Fibroblast of pulmonary artery (primary cell): ENCODE measurements at regions not wholly inside any gene's neighbourhood (a gene's known extent, or its start where the extent isn't known, plus 50 kb on each side); places are given as distances from the start of the nearest gene placed in this dataset.
"Not testable (repeated sequence)": the region's sequence is repeated elsewhere in the genome, so short reads cannot be mapped to it uniquely, and the experiment has no call there.

Experiments
- DNase-seq: peaks from one replicate; pipeline ENCODE4 v3.0.0-alpha.2; 2010; ENCODE audit warnings: low read depth
- H3K4me3 ChIP-seq: replicated peaks from 2 replicates; pipeline ENCODE4 v1.5.1; 2011; ENCODE audit warnings: low read depth, mild to moderate bottlenecking, control low read depth, low read length, moderate library complexity
- TF ChIP-seq, protein P1 (sequence below): IDR thresholded peaks from 2 replicates; pipeline ENCODE4 v1.5.1; 2011; ENCODE audit warnings: mild to moderate bottlenecking, control low read depth, low read length, inconsistent platforms; ENCODE audit errors: missing control alignments

DNA sequence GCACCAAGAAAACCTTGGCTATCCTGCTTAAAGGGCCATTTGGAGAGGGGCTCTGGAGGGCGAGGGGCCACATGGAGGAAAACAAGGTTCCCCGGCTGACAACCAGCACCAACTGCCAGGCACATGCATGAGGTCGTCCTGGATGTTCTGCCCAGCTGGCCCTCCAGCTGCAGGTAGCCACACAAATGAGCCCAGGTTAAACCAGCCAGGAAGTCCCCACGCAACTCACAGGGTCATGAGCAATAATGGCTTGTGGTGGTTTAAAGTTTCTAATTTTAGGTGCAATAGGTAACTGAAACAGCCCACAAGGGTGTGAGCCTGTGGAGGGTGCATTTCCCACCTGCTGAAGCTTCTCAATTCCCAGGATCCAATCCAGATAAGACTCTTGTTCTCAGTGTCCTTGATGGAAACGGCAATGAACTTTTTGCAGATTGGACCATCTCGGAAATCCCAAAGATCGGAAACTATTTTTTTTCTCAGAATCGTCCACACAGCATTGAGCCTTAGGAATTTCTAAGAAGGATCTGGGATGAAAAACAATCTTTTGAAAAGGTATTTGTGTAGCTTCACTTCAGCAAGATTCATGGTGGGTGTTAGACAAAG, 123.2 kb downstream of the UNC93B1 start:
- H3K4me3 ChIP-seq, DNase-seq: not testable (repeated sequence)

GRCh38 chr11:67878666-67879065, 125.2 kb downstream of the UNC93B1 start:
- not testable (repeated sequence) for DNase-seq, H3K4me3 ChIP-seq

- H3K4me3 ChIP-seq, DNase-seq: not testable (repeated sequence)
Observed at GRCh38 chr11:67877316-67877715, 126.6 kb downstream of the UNC93B1 start.

DNA sequence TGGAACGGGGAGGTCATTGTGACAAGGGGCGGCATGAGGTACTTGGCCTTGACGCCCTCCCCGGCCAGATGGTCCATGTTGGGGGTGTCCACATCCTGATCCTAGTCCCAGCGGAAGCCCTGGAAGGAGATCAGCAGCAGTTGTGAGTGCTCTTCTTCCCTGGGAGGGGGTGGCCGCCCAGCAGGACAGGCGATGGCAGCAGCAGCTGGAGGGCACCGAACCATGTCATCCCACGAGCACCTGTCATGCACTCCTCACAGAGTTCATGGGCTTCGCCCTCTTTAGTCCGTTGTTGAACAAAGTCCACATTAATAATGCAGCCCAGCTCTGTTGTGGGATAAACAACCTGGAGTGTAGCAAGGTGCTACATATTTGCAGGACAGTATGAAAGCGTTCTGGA, 130.7 kb downstream of the UNC93B1 start:
- H3K4me3 ChIP-seq, DNase-seq: not testable (repeated sequence)

GRCh38 chr11:67871168-67871567, 132.7 kb downstream of the UNC93B1 start:
- not testable (repeated sequence) for H3K4me3 ChIP-seq, DNase-seq

DNA sequence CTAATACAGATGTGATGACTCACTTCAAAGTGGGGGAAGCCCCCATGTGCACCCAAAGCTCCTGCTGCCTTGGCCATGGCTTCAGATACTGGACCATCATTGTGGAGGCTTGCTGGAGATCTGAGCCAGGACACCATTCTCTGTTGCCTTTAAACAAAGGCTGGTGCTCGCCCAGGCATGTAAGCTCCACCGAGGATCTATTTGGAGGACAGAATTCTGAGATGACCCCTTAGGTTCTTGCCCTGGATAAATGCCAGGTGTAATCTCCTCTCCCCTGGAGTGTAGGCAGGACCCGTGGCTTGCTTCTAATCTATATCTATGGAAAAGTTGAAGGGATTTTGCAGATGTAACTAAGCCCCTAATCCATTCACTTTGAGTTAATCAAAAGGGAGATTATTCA, 141.0 kb downstream of the UNC93B1 start:
- DNase-seq: not testable (repeated sequence)

DNA sequence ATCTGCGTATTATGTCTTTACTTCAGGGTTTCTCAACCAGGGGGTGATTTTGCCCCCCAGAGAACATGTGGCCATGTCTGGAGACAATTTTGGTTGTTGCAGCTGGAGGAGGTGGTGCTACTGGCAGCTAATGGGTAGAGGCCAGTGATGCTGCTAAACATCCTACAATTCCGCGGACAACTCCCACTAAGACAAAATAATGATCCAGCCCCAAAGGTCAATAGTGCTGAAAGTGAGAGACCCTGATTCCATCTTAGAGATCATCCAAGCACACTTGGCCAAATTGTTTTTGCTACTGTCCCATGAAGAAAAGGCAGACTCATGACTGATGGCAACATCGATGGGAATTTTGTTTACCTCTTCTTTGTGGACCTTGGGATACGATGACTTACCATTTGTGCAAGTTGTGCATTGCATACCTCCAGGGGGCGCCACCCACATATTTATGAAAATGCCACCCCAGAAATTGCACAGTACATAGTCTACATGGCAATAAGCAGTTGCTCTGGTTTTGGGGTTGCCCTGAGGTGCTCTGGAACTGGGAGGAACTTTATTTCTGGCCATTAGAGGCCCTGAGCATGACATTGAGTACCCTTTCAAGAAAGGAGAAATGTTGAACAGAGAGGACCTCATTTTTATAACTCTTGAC, 144.3 kb downstream of the UNC93B1 start:
- H3K4me3 ChIP-seq: not testable (repeated sequence)
- peak; percentile 32 for DNase-seq

More for the DNA sequence above, 141.0 kb downstream of the UNC93B1 start:
- H3K4me3 ChIP-seq: not testable (repeated sequence)

GRCh38 chr11:67850747-67851146, 153.2 kb downstream of the UNC93B1 start:
- not testable (repeated sequence) for DNase-seq, H3K4me3 ChIP-seq

- DNase-seq, H3K4me3 ChIP-seq: not testable (repeated sequence)
Observed at GRCh38 chr11:67849766-67850165, 154.1 kb downstream of the UNC93B1 start.

- TF ChIP-seq, protein P1, sequence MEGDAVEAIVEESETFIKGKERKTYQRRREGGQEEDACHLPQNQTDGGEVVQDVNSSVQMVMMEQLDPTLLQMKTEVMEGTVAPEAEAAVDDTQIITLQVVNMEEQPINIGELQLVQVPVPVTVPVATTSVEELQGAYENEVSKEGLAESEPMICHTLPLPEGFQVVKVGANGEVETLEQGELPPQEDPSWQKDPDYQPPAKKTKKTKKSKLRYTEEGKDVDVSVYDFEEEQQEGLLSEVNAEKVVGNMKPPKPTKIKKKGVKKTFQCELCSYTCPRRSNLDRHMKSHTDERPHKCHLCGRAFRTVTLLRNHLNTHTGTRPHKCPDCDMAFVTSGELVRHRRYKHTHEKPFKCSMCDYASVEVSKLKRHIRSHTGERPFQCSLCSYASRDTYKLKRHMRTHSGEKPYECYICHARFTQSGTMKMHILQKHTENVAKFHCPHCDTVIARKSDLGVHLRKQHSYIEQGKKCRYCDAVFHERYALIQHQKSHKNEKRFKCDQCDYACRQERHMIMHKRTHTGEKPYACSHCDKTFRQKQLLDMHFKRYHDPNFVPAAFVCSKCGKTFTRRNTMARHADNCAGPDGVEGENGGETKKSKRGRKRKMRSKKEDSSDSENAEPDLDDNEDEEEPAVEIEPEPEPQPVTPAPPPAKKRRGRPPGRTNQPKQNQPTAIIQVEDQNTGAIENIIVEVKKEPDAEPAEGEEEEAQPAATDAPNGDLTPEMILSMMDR: peak; percentile 29
- not testable (repeated sequence) for H3K4me3 ChIP-seq, DNase-seq
Observed at GRCh38 chr11:67847896-67848875, 155.7 kb downstream of the UNC93B1 start.

DNA sequence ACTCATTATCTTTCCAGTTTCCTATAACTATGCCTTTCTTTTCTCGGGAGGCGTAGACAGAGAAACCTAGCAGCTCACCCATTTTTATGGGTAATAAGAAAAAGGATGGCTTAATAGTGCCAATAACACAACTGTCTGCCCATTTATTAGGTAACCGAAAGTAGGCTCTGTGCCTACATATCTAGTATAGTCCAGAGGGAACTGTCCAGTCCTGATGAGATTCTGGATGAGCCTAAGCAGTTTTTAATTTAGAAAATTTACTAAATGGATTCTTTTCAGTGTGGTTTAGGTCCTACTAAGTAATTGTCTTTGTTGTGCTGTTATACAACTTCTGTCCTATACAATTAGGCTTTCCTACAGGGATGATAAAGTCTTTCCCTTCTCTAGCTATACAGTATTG, 157.6 kb downstream of the UNC93B1 start:
- not testable (repeated sequence) for H3K4me3 ChIP-seq, DNase-seq

- not testable (repeated sequence) for H3K4me3 ChIP-seq, DNase-seq
Observed at GRCh38 chr11:67845296-67845695, 158.6 kb downstream of the UNC93B1 start.

- DNase-seq, H3K4me3 ChIP-seq: not testable (repeated sequence)
Observed at GRCh38 chr11:67840599-67840998, 163.3 kb downstream of the UNC93B1 start.

DNA sequence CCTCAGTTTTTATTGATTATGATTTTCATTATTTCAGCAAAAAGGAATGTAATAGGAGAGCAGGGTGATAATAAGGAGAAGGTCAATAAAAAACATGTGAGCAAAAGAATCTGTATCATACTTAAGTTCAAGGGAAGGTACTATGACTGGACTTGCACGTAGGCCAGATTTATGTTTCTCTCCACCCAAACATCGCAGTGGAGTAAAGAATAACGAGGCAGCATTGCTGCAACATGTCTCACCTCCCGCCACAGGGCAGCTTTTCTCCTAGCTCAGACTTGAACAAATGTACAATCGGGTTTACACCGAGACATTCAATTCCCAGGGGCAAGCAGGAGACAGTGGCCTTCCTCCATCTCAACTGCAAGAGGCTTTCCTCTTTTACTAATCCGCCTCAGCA, 155.7 kb upstream of the ALDH3B2 start:
- not testable (repeated sequence) for DNase-seq, H3K4me3 ChIP-seq

DNA sequence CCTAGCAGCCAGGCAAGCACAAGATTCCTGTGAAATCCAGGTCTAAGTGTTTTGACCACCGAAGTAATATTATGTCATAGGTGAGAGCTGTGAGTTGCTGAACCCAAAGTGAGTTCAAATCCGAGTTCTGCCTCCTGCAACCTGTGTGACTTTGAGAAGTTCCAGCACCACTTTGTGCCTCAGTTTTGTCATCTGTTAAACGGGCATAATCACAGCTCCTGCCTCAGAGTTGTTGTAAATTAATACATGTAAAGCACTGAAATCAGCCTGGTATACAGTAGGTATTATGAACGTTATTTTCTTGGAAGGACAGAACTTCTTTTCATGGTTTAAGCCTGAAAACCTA, 152.5 kb upstream of the ALDH3B2 start:
- not testable (repeated sequence) for DNase-seq, H3K4me3 ChIP-seq
